Testis (tissue), 2 donors: ENCODE measurements at regions not wholly inside any gene's neighbourhood (a gene's known extent, or its start where the extent isn't known, plus 50 kb on each side); places are given as distances from the start of the nearest gene placed in this dataset.

ENCODE experiments used
- POLR2A ChIP-seq: fragments of 450-650 bp; IDR thresholded peaks from one replicate; pipeline ENCODE4 v1.6.1; 2017; ENCODE audit warnings: antibody characterized with exemption, mild to moderate bottlenecking, moderate library complexity
- TF ChIP-seq, protein P1 (sequence below), 3 experiments: fragments of 450-650 bp in 2 of 3; fragments of 200-600 bp in 1 of 3; sonication (generic) in 1 of 3; IDR thresholded peaks; one replicate each; pipeline ENCODE4 v1.5.1; 2016 to 2019; ENCODE audit warnings: antibody characterized with exemption in 3 of 3, mild to moderate bottlenecking in 2 of 3, moderate library complexity in 1 of 3

DNA sequence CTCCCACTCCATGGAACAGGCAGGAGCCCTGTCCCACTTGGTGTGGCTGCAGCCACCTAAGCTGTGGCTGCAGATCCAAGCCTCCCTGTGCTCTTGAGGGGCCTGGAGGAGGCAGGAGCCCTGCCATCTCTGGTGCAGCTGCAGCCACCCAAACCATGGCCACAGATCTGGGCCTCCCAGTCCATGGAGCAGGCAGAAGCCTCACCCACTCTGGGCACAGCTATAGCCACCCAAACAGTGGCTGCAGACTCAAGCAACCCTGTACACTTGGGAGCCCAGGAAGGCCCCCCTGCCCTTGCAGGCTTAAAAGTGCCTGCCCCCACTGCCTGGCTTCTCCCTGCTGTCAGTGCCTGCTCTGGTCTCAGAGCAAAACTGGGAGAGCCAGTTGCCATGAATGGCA is 320.3 kb downstream of the RFPL4B start:
- TF ChIP-seq, protein P1, sequence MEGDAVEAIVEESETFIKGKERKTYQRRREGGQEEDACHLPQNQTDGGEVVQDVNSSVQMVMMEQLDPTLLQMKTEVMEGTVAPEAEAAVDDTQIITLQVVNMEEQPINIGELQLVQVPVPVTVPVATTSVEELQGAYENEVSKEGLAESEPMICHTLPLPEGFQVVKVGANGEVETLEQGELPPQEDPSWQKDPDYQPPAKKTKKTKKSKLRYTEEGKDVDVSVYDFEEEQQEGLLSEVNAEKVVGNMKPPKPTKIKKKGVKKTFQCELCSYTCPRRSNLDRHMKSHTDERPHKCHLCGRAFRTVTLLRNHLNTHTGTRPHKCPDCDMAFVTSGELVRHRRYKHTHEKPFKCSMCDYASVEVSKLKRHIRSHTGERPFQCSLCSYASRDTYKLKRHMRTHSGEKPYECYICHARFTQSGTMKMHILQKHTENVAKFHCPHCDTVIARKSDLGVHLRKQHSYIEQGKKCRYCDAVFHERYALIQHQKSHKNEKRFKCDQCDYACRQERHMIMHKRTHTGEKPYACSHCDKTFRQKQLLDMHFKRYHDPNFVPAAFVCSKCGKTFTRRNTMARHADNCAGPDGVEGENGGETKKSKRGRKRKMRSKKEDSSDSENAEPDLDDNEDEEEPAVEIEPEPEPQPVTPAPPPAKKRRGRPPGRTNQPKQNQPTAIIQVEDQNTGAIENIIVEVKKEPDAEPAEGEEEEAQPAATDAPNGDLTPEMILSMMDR (IDR thresholded peaks at IDR 0.05): no peak
- no peak for TF ChIP-seq POLR2A
